Stimulated activated naive CD8-positive, alpha-beta T cell treated with anti-CD3 and anti-CD28 coated beads, Interleukin-15, amount 100 ng/mL, for 72 hours (primary cell): ENCODE measurements at regions not wholly inside any gene's neighbourhood (a gene's known extent, or its start where the extent isn't known, plus 50 kb on each side); places are given as distances from the start of the nearest gene placed in this dataset.
"Not testable (repeated sequence)": the region's sequence is repeated elsewhere in the genome, so short reads cannot be mapped to it uniquely, and the experiment has no call there.

ENCODE experiments used
- ATAC-seq: fragments of 150-1000 bp; cut with Tn5 transposase; 2 replicates; pipeline ENCODE4 v1.10.0; 2021; ENCODE audit warnings: mild to moderate bottlenecking, moderate library complexity
- DNase-seq, 2 donors: peaks; one replicate each; pipeline ENCODE4 v3.0.0; 2021 to 2022
- H3K27ac Mint-ChIP-seq, 2 donors: one replicate each; pipeline ENCODE4 v1.8.0; 2022; ENCODE audit warnings: mild to moderate bottlenecking in 2 of 2, mixed read lengths in 2 of 2, moderate library complexity in 2 of 2
- H3K27me3 Mint-ChIP-seq: one replicate; pipeline ENCODE4 v1.8.0; 2022; ENCODE audit warnings: mixed read lengths
- H3K4me1 Mint-ChIP-seq: one replicate; pipeline ENCODE4 v1.8.0; 2022; ENCODE audit warnings: mild to moderate bottlenecking, mixed read lengths
- H3K4me3 Mint-ChIP-seq, 2 donors: one replicate each; pipeline ENCODE4 v1.8.0; 2022; ENCODE audit warnings: mild to moderate bottlenecking in 2 of 2, mixed read lengths in 2 of 2, moderate library complexity in 1 of 2
- H3K9me3 Mint-ChIP-seq, 2 donors: one replicate each; pipeline ENCODE4 v1.8.0; 2022; ENCODE audit warnings: mixed read lengths in 2 of 2

GRCh38 chr14:101250336-101250947 is 310.9 kb upstream of the DIO3 start:
- H3K27me3 Mint-ChIP-seq: peaks cover 55% of the 10 kb centered on the region
- no peak for DNase-seq
- peaks cover 17% of the 10 kb centered on the region for H3K4me1 Mint-ChIP-seq
- no peaks in the 10 kb centered on the region for H3K9me3 Mint-ChIP-seq
- no peak overlapping the region for H3K27ac Mint-ChIP-seq
- no peak overlapping the region for H3K4me3 Mint-ChIP-seq
- ATAC-seq: no peak

- Mint-ChIP-seq H3K27me3 (peaks cover 62% of the 10 kb centered on the region), H3K4me1 (peaks cover 17% of the 10 kb centered on the region), H3K27ac (peak overlapping the region; percentile 93 to 95), H3K4me3 (no peak overlapping the region), H3K9me3 (no peaks in the 10 kb centered on the region)
- ATAC-seq: no peak
- no peak for DNase-seq
Measured at GRCh38 chr14:101250948-101251811, 310.1 kb upstream of the DIO3 start.

GRCh38 chr14:101251812-101252442 is 309.4 kb upstream of the DIO3 start:
- Mint-ChIP-seq H3K27ac (peak overlapping the region; percentile 93 to 95), H3K27me3 (peaks cover 67% of the 10 kb centered on the region), H3K4me3 (no peak overlapping the region), H3K4me1 (peaks cover 17% of the 10 kb centered on the region), H3K9me3 (no peaks in the 10 kb centered on the region)
- no peak for DNase-seq
- peak; percentile 53 for ATAC-seq

- ATAC-seq: peak; percentile 59
- Mint-ChIP-seq H3K4me1 (peaks cover 17% of the 10 kb centered on the region), H3K4me3 (no peak overlapping the region), H3K27me3 (peaks cover 73% of the 10 kb centered on the region), H3K27ac (peak overlapping the region; percentile 56 to 86), H3K9me3 (no peaks in the 10 kb centered on the region)
- no peak for DNase-seq
Measured at GRCh38 chr14:101252443-101253214, 308.7 kb upstream of the DIO3 start.

- Mint-ChIP-seq H3K27ac (no peak overlapping the region), H3K4me1 (peaks cover 17% of the 10 kb centered on the region), H3K9me3 (no peaks in the 10 kb centered on the region), H3K4me3 (no peak overlapping the region), H3K27me3 (peaks cover 73% of the 10 kb centered on the region)
- DNase-seq: no peak
- no peak for ATAC-seq
Measured at GRCh38 chr14:101253948-101254347, 307.3 kb upstream of the DIO3 start.

GRCh38 chr14:101254805-101255764 is 306.2 kb upstream of the DIO3 start:
- Mint-ChIP-seq H3K27me3 (peaks cover 63% of the 10 kb centered on the region), H3K9me3 (no peaks in the 10 kb centered on the region), H3K27ac (no peak overlapping the region), H3K4me3 (no peak overlapping the region), H3K4me1 (peaks cover 17% of the 10 kb centered on the region)
- DNase-seq (no peak), ATAC-seq (no peak)

- no peak for DNase-seq
- Mint-ChIP-seq H3K4me1 (peaks cover 17% of the 10 kb centered on the region), H3K4me3 (no peak overlapping the region), H3K27ac (no peak overlapping the region), H3K27me3 (peaks cover 66% of the 10 kb centered on the region), H3K9me3 (no peaks in the 10 kb centered on the region)
- no peak for ATAC-seq
Measured at GRCh38 chr14:101255765-101256125, 305.6 kb upstream of the DIO3 start.

GRCh38 chr14:101256266-101256665 is 305.0 kb upstream of the DIO3 start:
- peaks cover 17% of the 10 kb centered on the region for H3K4me1 Mint-ChIP-seq
- no peak for DNase-seq
- H3K27ac Mint-ChIP-seq: no peak overlapping the region
- H3K9me3 Mint-ChIP-seq: no peaks in the 10 kb centered on the region
- no peak overlapping the region for H3K4me3 Mint-ChIP-seq
- no peak for ATAC-seq
- H3K27me3 Mint-ChIP-seq: peaks cover 63% of the 10 kb centered on the region

- DNase-seq (no peak), ATAC-seq (no peak)
- no peak overlapping the region for H3K4me3 Mint-ChIP-seq
- no peak overlapping the region for H3K27ac Mint-ChIP-seq
- H3K9me3 Mint-ChIP-seq: no peaks in the 10 kb centered on the region
- H3K4me1 Mint-ChIP-seq: peaks cover 5% of the 10 kb centered on the region
- H3K27me3 Mint-ChIP-seq: peaks cover 58% of the 10 kb centered on the region
Measured at GRCh38 chr14:101257551-101257950, 303.7 kb upstream of the DIO3 start.

- Mint-ChIP-seq H3K4me1 (no peaks in the 10 kb centered on the region), H3K9me3 (no peaks in the 10 kb centered on the region), H3K27ac (no peak overlapping the region), H3K27me3 (peaks cover 53% of the 10 kb centered on the region), H3K4me3 (no peak overlapping the region)
- no peak for ATAC-seq
- no peak for DNase-seq
Measured at GRCh38 chr14:101259748-101260147, 301.5 kb upstream of the DIO3 start.

GRCh38 chr14:101266441-101266840 is 294.9 kb upstream of the DIO3 start:
- not testable (repeated sequence) for H3K4me3 Mint-ChIP-seq, H3K4me1 Mint-ChIP-seq, H3K9me3 Mint-ChIP-seq, ATAC-seq, DNase-seq, H3K27ac Mint-ChIP-seq
- H3K27me3 Mint-ChIP-seq: peaks cover 24% of the 10 kb centered on the region

GRCh38 chr14:101273091-101273490 is 288.2 kb upstream of the DIO3 start:
- no peaks in the 10 kb centered on the region for H3K4me1 Mint-ChIP-seq
- no peaks in the 10 kb centered on the region for H3K9me3 Mint-ChIP-seq
- DNase-seq: no peak
- no peak overlapping the region for H3K4me3 Mint-ChIP-seq
- no peak for ATAC-seq
- H3K27me3 Mint-ChIP-seq: peaks cover 38% of the 10 kb centered on the region
- H3K27ac Mint-ChIP-seq: no peak overlapping the region

- no peaks in the 10 kb centered on the region for H3K4me1 Mint-ChIP-seq
- no peak overlapping the region for H3K27ac Mint-ChIP-seq
- no peak for DNase-seq
- H3K4me3 Mint-ChIP-seq: no peak overlapping the region
- no peak for ATAC-seq
- peaks cover 0 to 4% of the 10 kb centered on the region in 2 donors for H3K9me3 Mint-ChIP-seq
- H3K27me3 Mint-ChIP-seq: peaks cover 44% of the 10 kb centered on the region
Measured at GRCh38 chr14:101276309-101277091, 284.8 kb upstream of the DIO3 start.

- DNase-seq (no peak), ATAC-seq (no peak)
- Mint-ChIP-seq H3K4me1 (no peaks in the 10 kb centered on the region), H3K9me3 (peaks cover 0 to 4% of the 10 kb centered on the region in 2 donors), H3K27me3 (peaks cover 47% of the 10 kb centered on the region), H3K27ac (no peak overlapping the region), H3K4me3 (no peak overlapping the region)
Measured at GRCh38 chr14:101282418-101282817, 278.9 kb upstream of the DIO3 start.
